ENCODE measurements at regions not wholly inside any gene's neighbourhood (a gene's known extent, or its start where the extent isn't known, plus 50 kb on each side); places are given as distances from the start of the nearest gene placed in this dataset.

DNA sequence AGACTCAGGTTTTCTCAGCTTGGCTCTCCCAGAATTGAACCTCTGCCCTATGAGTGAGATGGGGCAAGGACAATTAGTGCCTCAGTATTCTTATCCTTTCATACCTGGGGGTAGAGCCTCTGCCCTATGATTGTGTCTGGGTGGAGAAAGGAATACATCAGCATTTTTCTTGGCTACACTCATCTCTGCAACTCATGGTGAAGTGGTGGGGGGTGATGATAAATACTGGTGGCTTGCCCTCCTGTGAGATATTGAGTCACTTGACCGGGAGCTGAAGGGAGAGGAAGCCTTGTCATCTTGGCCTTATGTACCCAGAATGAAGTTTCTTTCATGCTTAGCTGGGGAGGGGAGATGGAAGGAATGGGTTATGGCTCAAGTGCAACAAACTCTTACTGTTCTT is 71.3 kb upstream of the ENOX2 start:
- intact Hi-C loops (cut with micrococcal nuclease), result loop anchor here (2.0 kb wide), 1 partner anchor 658 kb away; no protein-coding TSS in a partner anchor
- TF ChIP-seq, protein P1, sequence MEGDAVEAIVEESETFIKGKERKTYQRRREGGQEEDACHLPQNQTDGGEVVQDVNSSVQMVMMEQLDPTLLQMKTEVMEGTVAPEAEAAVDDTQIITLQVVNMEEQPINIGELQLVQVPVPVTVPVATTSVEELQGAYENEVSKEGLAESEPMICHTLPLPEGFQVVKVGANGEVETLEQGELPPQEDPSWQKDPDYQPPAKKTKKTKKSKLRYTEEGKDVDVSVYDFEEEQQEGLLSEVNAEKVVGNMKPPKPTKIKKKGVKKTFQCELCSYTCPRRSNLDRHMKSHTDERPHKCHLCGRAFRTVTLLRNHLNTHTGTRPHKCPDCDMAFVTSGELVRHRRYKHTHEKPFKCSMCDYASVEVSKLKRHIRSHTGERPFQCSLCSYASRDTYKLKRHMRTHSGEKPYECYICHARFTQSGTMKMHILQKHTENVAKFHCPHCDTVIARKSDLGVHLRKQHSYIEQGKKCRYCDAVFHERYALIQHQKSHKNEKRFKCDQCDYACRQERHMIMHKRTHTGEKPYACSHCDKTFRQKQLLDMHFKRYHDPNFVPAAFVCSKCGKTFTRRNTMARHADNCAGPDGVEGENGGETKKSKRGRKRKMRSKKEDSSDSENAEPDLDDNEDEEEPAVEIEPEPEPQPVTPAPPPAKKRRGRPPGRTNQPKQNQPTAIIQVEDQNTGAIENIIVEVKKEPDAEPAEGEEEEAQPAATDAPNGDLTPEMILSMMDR (IDR thresholded peaks at IDR 0.05), result no peak
- DNase-seq, result no peak
- Mint-ChIP-seq H3K4me3 (no peak overlapping the region), H3K4me1 (no peaks in the 10 kb centered on the region), H3K36me3 (ENCODE audit: low read depth) (no peaks in the 10 kb centered on the region), H3K9me3 (no peaks in the 10 kb centered on the region), H3K27ac (no peak overlapping the region), H3K27me3 (peaks cover 2% of the 10 kb centered on the region)
- CTCF ChIA-PET, result no interaction called here
- POLR2A ChIA-PET, result no interaction called here
- ATAC-seq (ENCODE audit: low read depth), result no peak

DNA sequence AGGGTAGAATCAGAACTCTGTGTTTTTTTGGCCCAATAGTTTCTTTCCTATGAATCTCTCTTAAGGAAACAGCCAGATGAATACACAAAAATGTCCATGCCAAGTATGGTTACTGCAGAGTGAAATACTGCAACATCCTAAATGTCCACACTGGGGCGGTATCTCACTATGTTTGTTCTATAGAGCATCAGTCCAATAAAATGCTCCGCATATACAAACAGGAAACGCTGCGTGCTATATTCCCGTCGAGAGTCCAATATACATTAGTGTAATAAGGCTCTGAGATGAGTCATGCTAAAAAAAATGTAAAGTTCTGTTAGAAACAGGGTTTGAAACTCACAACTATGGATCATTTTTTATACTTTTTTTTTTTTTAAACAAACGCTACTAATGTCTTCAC is 72.9 kb upstream of the ENOX2 start:
- no peak for DNase-seq
- CTCF ChIA-PET, result no interaction called here
- no peaks in the 10 kb centered on the region for H3K36me3 Mint-ChIP-seq (ENCODE audit: low read depth)

DNA sequence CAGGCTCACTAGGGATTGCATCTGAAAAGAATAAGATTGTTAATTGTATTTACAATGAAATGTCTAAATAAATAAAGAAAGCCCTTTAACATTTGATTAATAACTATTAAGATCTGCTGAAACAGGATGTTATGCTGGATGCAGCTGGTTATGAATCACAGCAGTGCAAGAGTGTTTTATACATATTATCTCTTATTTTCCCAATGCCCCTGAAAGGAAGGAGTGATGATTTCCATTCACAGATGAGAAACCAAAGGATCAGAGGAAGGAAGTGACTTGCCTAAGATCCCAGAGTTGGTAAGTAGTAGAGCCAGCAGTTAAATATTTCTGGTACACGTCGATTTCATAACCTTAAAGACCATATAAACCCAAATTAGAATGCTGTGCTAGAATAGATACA is 76.3 kb upstream of the ARHGAP36 start:
- Mint-ChIP-seq H3K27ac (no peak overlapping the region), H3K4me3 (no peak overlapping the region), H3K36me3 (ENCODE audit: low read depth) (no peaks in the 10 kb centered on the region), H3K27me3 (peaks cover 3% of the 10 kb centered on the region), H3K4me1 (no peaks in the 10 kb centered on the region), H3K9me3 (no peaks in the 10 kb centered on the region)
- CTCF ChIA-PET, result no interaction called here
- ATAC-seq (ENCODE audit: low read depth), result no peak
- no peak for DNase-seq
- POLR2A ChIA-PET, result no interaction called here
- TF ChIP-seq, protein P1 (IDR thresholded peaks at IDR 0.05), result no peak
- intact Hi-C loops (cut with micrococcal nuclease), result no loop called here

More for the DNA sequence above, 72.9 kb upstream of the ENOX2 start:
- intact Hi-C loops (cut with micrococcal nuclease), result loop anchor here (2.0 to 5.0 kb wide), 2 partner anchors 657 to 701 kb away; no protein-coding TSS in a partner anchor
- Mint-ChIP-seq H3K4me3 (no peak overlapping the region), H3K9me3 (no peaks in the 10 kb centered on the region), H3K4me1 (no peaks in the 10 kb centered on the region), H3K27me3 (peaks cover 2% of the 10 kb centered on the region), H3K27ac (no peak overlapping the region)
- no peak for ATAC-seq (ENCODE audit: low read depth)
- TF ChIP-seq, protein P1 (IDR thresholded peaks at IDR 0.05), result no peak
- POLR2A ChIA-PET, result no interaction called here

DNA sequence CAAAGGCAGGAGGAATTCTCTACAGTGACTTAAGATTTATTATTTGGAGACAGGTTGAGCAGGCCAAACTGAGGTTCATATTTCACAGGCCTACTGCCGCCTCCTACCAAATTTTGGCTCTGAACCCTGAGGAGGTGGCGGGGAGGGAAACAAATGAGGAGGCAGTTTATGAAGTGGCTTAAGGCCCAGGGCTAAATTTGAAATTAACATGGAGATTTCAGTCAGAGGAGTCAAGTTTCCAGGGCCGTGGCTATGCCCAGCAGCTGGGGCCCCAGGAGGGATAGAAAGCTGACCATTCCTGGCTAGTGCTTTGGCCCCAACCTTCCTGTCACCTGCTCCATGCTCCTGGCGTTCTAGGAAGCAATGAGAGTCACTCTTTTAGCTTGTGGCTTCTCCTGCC is 73.4 kb upstream of the ARHGAP36 start:
- ATAC-seq (ENCODE audit: low read depth) (no peak), DNase-seq (no peak)
- TF ChIP-seq, protein P1 (IDR thresholded peaks at IDR 0.05), result no peak
- peaks cover 3% of the 10 kb centered on the region for H3K27me3 Mint-ChIP-seq
- H3K9me3 Mint-ChIP-seq, result no peaks in the 10 kb centered on the region
- no peaks in the 10 kb centered on the region for H3K36me3 Mint-ChIP-seq (ENCODE audit: low read depth)
- intact Hi-C loops (cut with micrococcal nuclease), result no loop called here
- no peaks in the 10 kb centered on the region for H3K4me1 Mint-ChIP-seq
- POLR2A ChIA-PET, result no interaction called here
- CTCF ChIA-PET, result no interaction called here
- H3K4me3 Mint-ChIP-seq, result no peak overlapping the region
- H3K27ac Mint-ChIP-seq, result no peak overlapping the region

DNA sequence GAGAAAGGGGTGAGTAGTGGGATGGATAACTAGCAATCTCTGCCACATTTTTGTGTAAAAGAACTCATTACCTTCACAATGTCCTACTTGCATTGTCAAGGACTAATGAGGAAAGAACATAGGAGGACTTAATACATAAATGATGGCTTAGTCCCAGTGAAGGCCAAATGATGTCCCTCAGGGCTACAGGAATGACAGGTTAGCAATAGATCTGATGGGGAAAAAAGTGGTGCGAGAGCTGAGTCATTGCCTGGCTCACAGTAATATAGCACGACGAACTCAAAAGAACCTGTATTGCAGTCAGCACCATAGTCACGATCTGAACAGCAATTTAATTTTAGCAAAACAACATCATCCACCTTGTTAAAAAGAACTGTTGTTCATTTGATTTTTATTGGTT is 70.9 kb upstream of the ARHGAP36 start:
- Mint-ChIP-seq H3K27ac (no peak overlapping the region), H3K4me1 (no peaks in the 10 kb centered on the region), H3K27me3 (peaks cover 4% of the 10 kb centered on the region), H3K9me3 (no peaks in the 10 kb centered on the region), H3K4me3 (no peak overlapping the region), H3K36me3 (ENCODE audit: low read depth) (no peaks in the 10 kb centered on the region)
- ChIA-PET POLR2A (no interaction called here), CTCF (no interaction called here)
- TF ChIP-seq, protein P1 (IDR thresholded peaks at IDR 0.05), result no peak
- ATAC-seq (ENCODE audit: low read depth) (no peak), DNase-seq (no peak)
- intact Hi-C loops (cut with micrococcal nuclease), result no loop called here
